ENCODE measurements at regions not wholly inside any gene's neighbourhood (a gene's known extent, or its start where the extent isn't known, plus 50 kb on each side); places are given as distances from the start of the nearest gene placed in this dataset.

DNA sequence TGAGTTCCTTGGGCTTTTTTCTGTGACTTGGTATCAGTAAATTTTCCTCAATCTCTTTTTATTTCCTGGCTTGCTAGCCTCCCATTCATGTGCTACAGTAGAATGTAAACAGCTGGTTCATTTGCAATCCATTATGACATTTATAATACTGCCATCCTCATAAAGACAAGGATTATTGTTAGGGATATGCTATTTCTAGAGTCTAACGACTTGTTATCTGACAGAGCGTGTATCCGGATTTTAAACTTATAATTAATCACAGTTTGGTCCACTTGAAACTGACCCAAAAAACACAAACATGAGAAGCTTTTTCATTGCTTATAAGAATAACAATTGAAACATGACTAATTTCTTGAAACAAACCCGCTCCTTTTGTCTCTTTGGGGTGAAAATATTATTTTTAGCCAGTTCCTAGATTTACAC lies 585.8 kb downstream of the TLE4 start:
- ATAC-seq (ENCODE audit: low FRiP score in 2 of 2) (no peak), DNase-seq (no peak)
- H3K36me3 ChIP-seq = no peaks in the 10 kb centered on the region
- H3K27me3 ChIP-seq = no peaks in the 10 kb centered on the region
- H3K4me3 ChIP-seq = no peak overlapping the region
- no peak overlapping the region for H3K27ac ChIP-seq
- no peaks in the 10 kb centered on the region for H3K9me3 ChIP-seq
- peaks cover 0 to 13% (median 11%) of the 10 kb centered on the region in 4 donors for H3K4me1 ChIP-seq
- WGBS, 2 donors = 41 to 58% methylated on average over 4 of the region's 4 CpGs
- TF ChIP-seq, protein P1, sequence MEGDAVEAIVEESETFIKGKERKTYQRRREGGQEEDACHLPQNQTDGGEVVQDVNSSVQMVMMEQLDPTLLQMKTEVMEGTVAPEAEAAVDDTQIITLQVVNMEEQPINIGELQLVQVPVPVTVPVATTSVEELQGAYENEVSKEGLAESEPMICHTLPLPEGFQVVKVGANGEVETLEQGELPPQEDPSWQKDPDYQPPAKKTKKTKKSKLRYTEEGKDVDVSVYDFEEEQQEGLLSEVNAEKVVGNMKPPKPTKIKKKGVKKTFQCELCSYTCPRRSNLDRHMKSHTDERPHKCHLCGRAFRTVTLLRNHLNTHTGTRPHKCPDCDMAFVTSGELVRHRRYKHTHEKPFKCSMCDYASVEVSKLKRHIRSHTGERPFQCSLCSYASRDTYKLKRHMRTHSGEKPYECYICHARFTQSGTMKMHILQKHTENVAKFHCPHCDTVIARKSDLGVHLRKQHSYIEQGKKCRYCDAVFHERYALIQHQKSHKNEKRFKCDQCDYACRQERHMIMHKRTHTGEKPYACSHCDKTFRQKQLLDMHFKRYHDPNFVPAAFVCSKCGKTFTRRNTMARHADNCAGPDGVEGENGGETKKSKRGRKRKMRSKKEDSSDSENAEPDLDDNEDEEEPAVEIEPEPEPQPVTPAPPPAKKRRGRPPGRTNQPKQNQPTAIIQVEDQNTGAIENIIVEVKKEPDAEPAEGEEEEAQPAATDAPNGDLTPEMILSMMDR (IDR thresholded peaks at IDR 0.05) = no peak
- TF ChIP-seq POLR2AphosphoS5 (IDR thresholded peaks at IDR 0.05) (no peak), EP300 (IDR thresholded peaks at IDR 0.05) (no peak), POLR2A (IDR thresholded peaks at IDR 0.05) (no peak)

DNA sequence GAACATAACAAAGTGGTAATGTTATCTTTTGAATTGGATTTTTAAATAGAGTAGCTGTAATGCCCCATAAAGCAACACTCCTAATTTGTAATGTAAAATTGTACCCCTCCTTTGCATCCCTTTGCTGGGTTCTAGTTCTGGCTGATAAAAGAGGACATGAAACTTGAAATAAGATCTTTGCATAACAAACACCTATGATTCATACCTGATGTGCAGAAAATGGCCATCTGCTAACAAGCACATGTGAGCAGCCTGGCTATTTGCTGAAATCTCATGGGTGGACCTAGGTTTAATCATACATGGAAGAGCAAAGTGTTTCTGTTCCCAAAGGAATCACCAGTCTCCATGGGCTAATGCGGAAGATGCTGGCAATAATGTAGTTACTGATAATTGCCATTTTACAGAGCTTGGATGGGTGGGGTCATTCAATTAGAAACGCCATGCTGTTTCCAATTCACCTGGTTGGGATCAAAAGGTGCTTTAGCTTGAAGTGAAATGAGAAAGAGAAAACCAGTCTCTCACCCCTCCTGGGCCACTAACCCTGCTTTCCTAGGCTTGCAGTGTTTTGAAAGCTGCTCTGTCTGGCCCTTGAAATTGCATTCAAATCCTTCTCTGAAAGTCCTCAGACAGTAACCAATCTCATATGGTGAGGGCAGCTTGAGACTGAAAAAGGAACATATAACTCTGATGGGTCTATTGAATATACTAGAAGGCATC lies 585.1 kb downstream of the TLE4 start:
- Histone ChIP-seq H3K9me3 (no peaks in the 10 kb centered on the region), H3K4me1 (peaks cover 0 to 13% (median 11%) of the 10 kb centered on the region in 4 donors), H3K27me3 (no peaks in the 10 kb centered on the region), H3K27ac (no peak overlapping the region), H3K4me3 (no peak overlapping the region), H3K36me3 (no peaks in the 10 kb centered on the region)
- no peak for DNase-seq
- 86 to 88% methylated on average over 2 of the region's 2 CpGs for WGBS, 2 donors
- ATAC-seq (ENCODE audit: low FRiP score in 2 of 2) = no peak
- TF ChIP-seq POLR2AphosphoS5 (IDR thresholded peaks at IDR 0.05) (no peak), EP300 (IDR thresholded peaks at IDR 0.05) (no peak), POLR2A (IDR thresholded peaks at IDR 0.05) (no peak)
- TF ChIP-seq, protein P1 (IDR thresholded peaks at IDR 0.05) = no peak

DNA sequence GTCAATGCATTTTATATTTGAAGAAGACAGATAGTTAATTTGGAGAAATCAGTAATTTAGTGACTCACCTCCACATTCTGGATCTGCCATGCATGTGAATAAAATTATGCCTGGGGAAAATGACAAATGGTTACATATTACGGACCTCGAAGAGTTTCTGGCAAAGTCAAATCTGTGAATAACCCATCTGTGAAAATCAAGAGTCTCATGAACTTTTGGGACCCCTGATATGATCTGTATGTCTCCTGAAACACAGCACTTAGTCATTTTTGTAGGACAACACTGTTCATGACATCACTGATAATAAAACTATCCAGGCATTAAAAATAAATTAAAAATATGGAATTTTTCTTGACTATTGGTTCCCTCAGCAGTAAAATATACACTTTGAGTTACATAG lies 584.5 kb downstream of the TLE4 start:
- H3K4me3 ChIP-seq = no peak overlapping the region
- no peaks in the 10 kb centered on the region for H3K27me3 ChIP-seq
- TF ChIP-seq, protein P1 (IDR thresholded peaks at IDR 0.05) = no peak
- TF ChIP-seq EP300 (IDR thresholded peaks at IDR 0.05) (no peak), POLR2A (IDR thresholded peaks at IDR 0.05) (no peak), POLR2AphosphoS5 (IDR thresholded peaks at IDR 0.05) (no peak)
- no peak for DNase-seq
- H3K9me3 ChIP-seq = no peaks in the 10 kb centered on the region
- peaks cover 0 to 13% (median 11%) of the 10 kb centered on the region in 4 donors for H3K4me1 ChIP-seq
- H3K27ac ChIP-seq = no peak overlapping the region
- no peaks in the 10 kb centered on the region for H3K36me3 ChIP-seq
- ATAC-seq (ENCODE audit: low FRiP score in 2 of 2) = no peak
- WGBS, 2 donors = 83% methylated on average over 2 of the region's 2 CpGs

DNA sequence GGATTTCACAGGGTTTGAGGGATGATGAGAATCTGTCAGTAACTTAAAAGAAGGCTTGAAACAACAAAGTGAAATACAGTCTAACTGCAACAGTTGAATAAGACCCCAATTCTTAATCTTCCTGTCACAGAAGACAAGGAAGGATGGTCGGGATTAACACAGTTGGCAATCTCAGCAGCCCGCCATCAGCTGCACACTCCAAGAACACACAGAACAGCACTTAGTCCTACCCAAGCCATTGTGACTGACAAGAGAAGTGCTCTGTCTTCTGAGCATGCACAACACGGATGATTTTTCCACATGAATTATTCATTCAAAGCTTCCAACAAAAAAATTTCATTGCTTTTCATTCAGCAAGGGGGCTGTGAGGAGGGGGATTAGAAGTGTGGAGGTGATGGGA lies 576.1 kb downstream of the TLE4 start:
- WGBS, 2 donors = 77 to 82% methylated on average over 3 of the region's 3 CpGs
- Histone ChIP-seq H3K27me3 (no peaks in the 10 kb centered on the region), H3K9me3 (peaks cover 0 to 5% (median 3%) of the 10 kb centered on the region in 4 donors), H3K4me1 (no peaks in the 10 kb centered on the region), H3K27ac (no peak overlapping the region), H3K36me3 (no peaks in the 10 kb centered on the region), H3K4me3 (no peak overlapping the region)
- ATAC-seq (ENCODE audit: low FRiP score in 2 of 2) (no peak), DNase-seq (no peak)
- TF ChIP-seq EP300 (IDR thresholded peaks at IDR 0.05) (no peak), POLR2AphosphoS5 (IDR thresholded peaks at IDR 0.05) (no peak), POLR2A (IDR thresholded peaks at IDR 0.05) (no peak)
- TF ChIP-seq, protein P1 (IDR thresholded peaks at IDR 0.05) = no peak

DNA sequence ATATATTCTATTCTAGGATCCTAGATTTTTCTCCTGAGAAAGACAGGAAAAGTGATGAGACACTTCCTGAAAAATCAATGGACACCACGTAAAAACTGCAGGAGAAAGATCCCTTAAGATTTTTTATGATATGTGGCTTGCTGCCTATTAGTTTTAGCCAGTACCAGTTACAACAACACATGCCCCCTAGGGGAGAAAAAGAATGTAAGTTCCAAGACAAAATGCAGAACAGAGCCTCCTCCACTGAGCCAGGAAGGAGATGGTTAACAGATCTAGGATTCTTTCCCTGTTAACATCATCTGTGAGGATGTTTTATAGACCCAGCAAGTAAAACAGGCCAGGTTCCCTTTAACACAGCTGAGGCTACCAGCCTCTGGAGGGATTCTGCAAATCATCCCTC lies 574.7 kb downstream of the TLE4 start:
- Histone ChIP-seq H3K4me3 (no peak overlapping the region), H3K27ac (no peak overlapping the region), H3K4me1 (no peaks in the 10 kb centered on the region), H3K27me3 (no peaks in the 10 kb centered on the region), H3K36me3 (no peaks in the 10 kb centered on the region), H3K9me3 (peaks cover 0 to 5% (median 3%) of the 10 kb centered on the region in 4 donors)
- WGBS, 2 donors = 45 to 57% methylated on average over 1 of the region's 1 CpG
- ATAC-seq (ENCODE audit: low FRiP score in 2 of 2) (no peak), DNase-seq (no peak)
- TF ChIP-seq, protein P1 (IDR thresholded peaks at IDR 0.05) = no peak
- no peak for TF ChIP-seq POLR2AphosphoS5 (IDR thresholded peaks at IDR 0.05)

Measured in upper lobe of left lung (tissue), 6 donors.